ENCODE measurements at regions not wholly inside any gene's neighbourhood (a gene's known extent, or its start where the extent isn't known, plus 50 kb on each side); places are given as distances from the start of the nearest gene placed in this dataset.

DNA sequence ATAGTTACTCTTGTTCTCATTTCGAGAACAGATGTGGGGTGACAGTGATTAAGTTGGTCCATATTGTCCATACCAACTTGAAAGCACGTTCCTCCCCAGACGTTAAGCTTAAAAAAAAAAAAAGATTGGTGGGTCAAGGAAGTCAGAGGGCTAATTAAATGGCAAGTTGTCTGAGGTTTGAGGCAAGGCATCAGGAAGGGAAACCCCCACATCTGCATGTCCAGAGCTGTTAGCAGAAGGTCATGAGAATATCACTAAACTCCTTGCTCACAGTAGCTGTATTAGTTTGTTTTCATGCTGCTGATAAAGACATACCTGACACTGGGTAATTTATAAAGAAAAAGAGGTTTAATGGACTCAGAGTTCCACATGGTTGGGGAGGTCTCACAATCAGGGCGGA, 415.6 kb upstream of the FZD8 start:
- WGBS, 2 experiments (ENCODE audit: extremely low coverage in 2 of 2, insufficient read length in 1 of 2) = no CpG with 5 or more reads among the region's 4 CpGs
- H3K27ac ChIP-seq (ENCODE audit: insufficient read depth, low read length) = no peak overlapping the region
- H4K5ac ChIP-seq (ENCODE audit: low read depth, low read length) = no peak overlapping the region
- H4K8ac ChIP-seq (ENCODE audit: low read depth in 2 of 2, low read length in 2 of 2) = no peak overlapping the region
- dilution Hi-C loops (cut with HindIII; ENCODE audit: low sequenced_read_pairs, unreplicated experiment) = no loop called here
- no peak overlapping the region for H3K14ac ChIP-seq (replicated peaks; ENCODE audit: low read depth, low read length)
- H3K4me3 ChIP-seq (ENCODE audit: insufficient read depth, low read depth, low read length) = no peak overlapping the region
- H4K91ac ChIP-seq (ENCODE audit: insufficient read depth, low read depth, low read length) = no peak overlapping the region
- H2AFZ ChIP-seq (replicated peaks; ENCODE audit: low read length, poor library complexity) = no peak overlapping the region
- H3K9ac ChIP-seq (ENCODE audit: low read depth, low read length) = no peak overlapping the region
- peaks cover 2% of the 10 kb centered on the region; the same call in 1 of the 2 replicates for H3K4me1 ChIP-seq (ENCODE audit: control insufficient read depth, insufficient read depth, low read length)
- H2BK5ac ChIP-seq (ENCODE audit: low read depth, low read length, poor library complexity, severe bottlenecking) = no peak overlapping the region
- peak overlapping the region; percentile 31; the same call in 1 of the 2 replicates for H3K18ac ChIP-seq (ENCODE audit: low read depth, low read length)
- in situ Hi-C loops (cut with MboI; ENCODE audit: low sequenced_read_pairs) = no loop called here
- H2BK120ac ChIP-seq (ENCODE audit: low read depth, low read length) = no peak overlapping the region
- H2BK20ac ChIP-seq (ENCODE audit: low read depth, low read length) = 0 out of 2 replicates have a peak overlapping the region, but pooled peaks have one; percentile 22
- H3K79me1 ChIP-seq (ENCODE audit: low read depth in 1 of 2, low read length in 2 of 2) = no peaks in the 10 kb centered on the region
- POLR2A ChIA-PET (ENCODE audit: unreplicated experiment) = no interaction called here
- H2AK9ac ChIP-seq (replicated peaks; ENCODE audit: low read depth, low read length, poor library complexity) = no peak overlapping the region
- no peak for TF ChIP-seq SMC3 (IDR thresholded peaks at IDR 0.05; ENCODE audit: low read depth, low read length)
- TF ChIP-seq MAFK (IDR thresholded peaks at IDR 0.05; ENCODE audit: low read depth, low read length) = no peak
- TF ChIP-seq CEBPB (IDR thresholded peaks at IDR 0.05; ENCODE audit: low read depth, low read length) = no peak
- TF ChIP-seq FOS (IDR thresholded peaks at IDR 0.05; ENCODE audit: low read depth, low read length) = no peak
- no peak for TF ChIP-seq RAD21 (IDR thresholded peaks at IDR 0.05; ENCODE audit: low read length)
- no peak for TF ChIP-seq NFE2L2 (IDR thresholded peaks at IDR 0.05; ENCODE audit: low read depth, low read length)
- TF ChIP-seq CHD1 (IDR thresholded peaks at IDR 0.05; ENCODE audit: low read depth, low read length) = no peak
- no peak for TF ChIP-seq CTCF (conservative IDR thresholded peaks at IDR 0.05; ENCODE audit: low read depth, low read length)
- no peak for TF ChIP-seq MXI1 (IDR thresholded peaks at IDR 0.05; ENCODE audit: borderline replicate concordance, low read depth, low read length)
- TF ChIP-seq BHLHE40 (IDR thresholded peaks at IDR 0.05; ENCODE audit: low read depth, low read length) = no peak
- no peak for TF ChIP-seq ELK1 (IDR thresholded peaks at IDR 0.05; ENCODE audit: borderline replicate concordance, low read depth, low read length)
- TF ChIP-seq POLR2A (IDR thresholded peaks at IDR 0.05; ENCODE audit: low read depth, low read length) = no peak
- TF ChIP-seq MAZ (IDR thresholded peaks at IDR 0.05; ENCODE audit: borderline replicate concordance, low read depth, low read length) = no peak
- TF ChIP-seq RFX5 (IDR thresholded peaks at IDR 0.05; ENCODE audit: low read depth, low read length) = no peak
- no peak for TF ChIP-seq RCOR1 (IDR thresholded peaks at IDR 0.05; ENCODE audit: insufficient replicate concordance, low read length)
- TF ChIP-seq USF2 (IDR thresholded peaks at IDR 0.05; ENCODE audit: low read depth, low read length) = no peak
- intact Hi-C loops (cut with micrococcal nuclease) = no loop called here
- CTCF ChIA-PET = no interaction called here
- no TSS peak for BruUV-seq (replicated peaks)
- H2BK15ac ChIP-seq (ENCODE audit: low read depth, low read length) = no peak overlapping the region
- H3K4ac ChIP-seq (ENCODE audit: low read depth, low read length) = no peak overlapping the region
- no peaks in the 10 kb centered on the region for H4K20me1 ChIP-seq (ENCODE audit: insufficient read depth, low read length)
- no peaks in the 10 kb centered on the region for H3K9me1 ChIP-seq (ENCODE audit: insufficient read depth, low read length)
- no peak overlapping the region for H3K4me2 ChIP-seq (ENCODE audit: low read depth, low read length)
- DNase-seq (no peak), ATAC-seq (ENCODE audit: low read depth) (no peak)
- peaks cover 4% of the 10 kb centered on the region; the same call in 1 of the 2 replicates for H3K9me3 ChIP-seq (ENCODE audit: control insufficient read depth, insufficient read depth, low read length)
- no peaks in the 10 kb centered on the region; the same call in 1 of the 2 replicates for H3K27me3 ChIP-seq (ENCODE audit: control insufficient read depth, insufficient read depth, low read length)
- no peak overlapping the region for H2AK5ac ChIP-seq (ENCODE audit: low read depth, low read length)
- H3K23ac ChIP-seq (ENCODE audit: low read depth, low read length) = no peak overlapping the region
- no peak overlapping the region for H3K56ac ChIP-seq (ENCODE audit: extremely low read depth, insufficient read depth, low read length)
- no peaks in the 10 kb centered on the region for H3K36me3 ChIP-seq (ENCODE audit: control insufficient read depth, insufficient read depth, low read length)

Data from IMR-90 (cell line).